T-helper 1 cell treated with Interleukin-12 subunit alpha and Interleukin-12 subunit beta and Interleukin-4 antibody, amounts not matched to agents 30 ng/mL and 1 ng/mL, for 36 hours (primary cell): ENCODE measurements at regions not wholly inside any gene's neighbourhood (a gene's known extent, or its start where the extent isn't known, plus 50 kb on each side); places are given as distances from the start of the nearest gene placed in this dataset.

Experiments used
- intact Hi-C: fragments of 100-400 bp; cut with micrococcal nuclease; formaldehyde crosslinking; loops from one replicate; pipeline ENCODE4 v1.15.1; 2024

DNA sequence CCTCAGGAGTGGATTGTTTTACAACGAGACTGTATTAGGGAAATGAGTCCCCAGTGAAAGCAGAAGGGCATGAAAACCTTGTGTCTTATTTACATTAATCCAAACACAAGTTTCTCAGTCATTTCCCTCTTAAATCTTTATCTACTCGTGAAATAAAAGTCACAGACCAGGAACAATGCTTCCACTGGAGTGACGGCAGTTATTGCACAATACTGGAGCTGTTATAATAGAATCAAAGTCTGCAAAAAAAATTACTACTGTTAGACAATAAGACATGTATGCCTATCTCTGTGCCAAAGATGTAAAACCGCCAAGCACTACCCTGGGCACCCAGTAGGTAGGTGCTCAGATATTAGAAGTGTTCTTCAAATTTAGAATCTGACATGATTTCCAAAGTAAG is 375.5 kb downstream of the ZNF521 start:
- intact Hi-C loops = no loop called here

DNA sequence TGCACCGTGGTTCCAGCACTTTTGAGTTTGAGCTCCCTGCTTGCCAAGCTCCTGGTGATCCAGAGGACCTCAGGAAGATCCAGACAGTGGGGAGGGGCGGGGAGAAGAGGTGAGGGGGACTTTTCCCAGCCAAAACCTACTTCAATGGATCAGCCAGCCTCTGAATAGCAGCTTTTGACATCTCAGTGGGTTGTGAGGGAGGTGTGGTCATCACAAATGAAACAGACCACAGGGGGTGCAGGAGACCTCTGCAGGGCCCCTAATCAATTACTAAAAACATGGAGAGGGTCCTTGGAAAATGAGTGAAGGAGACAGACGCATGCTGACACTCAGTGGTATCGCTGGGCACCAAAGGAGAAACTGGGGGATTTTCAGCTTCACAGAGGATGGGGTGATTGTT is 372.7 kb downstream of the ZNF521 start:
- intact Hi-C loops = no loop called here

DNA sequence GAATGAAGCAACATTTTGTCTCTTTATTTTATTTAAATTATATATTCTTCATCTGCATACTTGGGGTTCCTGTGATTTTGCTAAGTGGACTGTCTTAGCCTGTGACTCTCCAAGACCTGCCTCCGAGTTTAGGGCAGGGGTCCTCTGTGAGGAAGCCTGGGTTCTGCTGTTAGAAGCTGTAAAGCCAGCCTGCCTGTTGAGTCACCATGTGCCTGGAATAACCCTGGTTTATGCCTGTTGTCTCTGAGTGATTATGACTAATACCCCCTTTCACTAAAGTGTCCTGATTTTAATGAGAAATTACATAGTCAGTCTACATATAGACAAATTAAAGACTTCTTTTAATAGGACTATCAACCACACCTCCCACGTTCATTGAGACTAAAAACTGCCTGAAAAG is 369.1 kb downstream of the ZNF521 start:
- intact Hi-C loops = no loop called here

DNA sequence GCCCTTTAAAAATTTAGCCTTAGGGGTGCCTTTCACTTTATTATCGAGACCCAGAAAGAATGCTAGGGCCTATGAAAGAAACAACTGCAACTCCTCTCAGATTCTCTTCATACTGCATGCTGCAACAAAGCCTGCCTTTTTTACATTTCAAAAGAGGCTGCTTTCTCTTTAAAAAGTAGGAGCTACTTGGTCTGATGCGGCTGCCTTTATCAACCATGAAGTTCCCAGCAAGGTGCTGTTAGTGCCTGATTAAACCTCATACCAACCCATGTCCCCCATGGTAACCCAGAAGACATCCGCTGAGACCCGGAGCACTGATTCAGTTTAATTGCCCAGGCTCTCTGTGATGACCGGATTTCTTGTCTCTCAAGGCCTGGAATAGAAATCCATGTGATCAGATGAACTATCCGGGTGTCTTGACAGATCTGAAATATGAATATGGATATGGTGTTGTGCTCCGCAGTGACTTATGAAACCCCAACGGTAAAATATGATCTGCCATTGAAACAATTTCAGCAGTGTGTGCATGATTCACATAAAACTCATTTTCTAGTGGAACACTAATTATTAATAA is 368.3 kb downstream of the ZNF521 start:
- intact Hi-C loops = no loop called here

DNA sequence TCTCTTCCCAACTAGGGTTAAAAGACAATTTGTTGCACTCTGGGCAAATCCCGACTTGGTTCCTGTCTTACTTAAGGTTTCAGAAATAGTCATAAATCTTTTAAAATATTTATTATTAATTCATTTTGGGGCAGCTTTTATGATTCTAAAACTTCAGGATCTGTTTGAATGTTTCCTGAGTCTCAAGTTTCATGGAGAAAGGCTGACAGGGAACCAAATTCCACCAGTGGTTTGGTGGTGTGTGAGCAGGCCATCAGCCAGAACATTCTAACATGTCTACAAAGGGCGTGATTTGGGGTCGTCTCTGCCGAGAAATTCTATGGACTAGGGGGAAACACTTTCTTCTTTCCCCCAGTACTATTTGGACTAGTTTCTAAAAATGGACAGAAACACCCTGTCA is 366.4 kb downstream of the ZNF521 start:
- intact Hi-C loops = no loop called here

DNA sequence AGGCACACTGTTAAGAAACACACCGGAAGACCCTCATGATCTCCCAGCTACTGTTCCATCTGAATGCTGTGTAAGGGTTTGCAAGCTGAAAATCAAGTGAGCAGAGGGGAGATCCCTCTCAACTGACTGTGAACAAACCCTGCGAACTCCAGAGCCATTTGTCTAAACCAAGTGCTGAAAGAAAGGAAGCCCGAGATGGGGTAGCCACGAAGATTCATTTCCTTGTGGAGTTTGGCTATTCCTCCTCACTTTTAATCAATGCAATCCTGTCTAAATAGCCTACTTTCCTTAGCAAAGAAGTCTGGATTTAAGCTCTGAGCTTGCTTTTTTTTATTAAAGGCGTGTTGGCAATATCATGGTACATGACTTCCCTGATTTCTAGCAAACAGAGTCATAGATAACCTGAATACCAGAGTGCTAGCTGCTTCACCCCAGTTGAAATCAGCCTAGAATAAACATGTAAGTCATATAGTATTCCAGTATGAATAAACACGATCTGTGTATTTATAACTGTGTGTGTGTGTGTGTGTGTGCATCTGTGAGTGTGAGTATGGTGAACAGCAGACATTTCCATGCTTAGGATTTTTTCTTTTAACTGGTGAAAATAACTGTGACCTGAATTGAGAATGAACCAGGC is 365.2 kb downstream of the ZNF521 start:
- intact Hi-C loops = no loop called here

DNA sequence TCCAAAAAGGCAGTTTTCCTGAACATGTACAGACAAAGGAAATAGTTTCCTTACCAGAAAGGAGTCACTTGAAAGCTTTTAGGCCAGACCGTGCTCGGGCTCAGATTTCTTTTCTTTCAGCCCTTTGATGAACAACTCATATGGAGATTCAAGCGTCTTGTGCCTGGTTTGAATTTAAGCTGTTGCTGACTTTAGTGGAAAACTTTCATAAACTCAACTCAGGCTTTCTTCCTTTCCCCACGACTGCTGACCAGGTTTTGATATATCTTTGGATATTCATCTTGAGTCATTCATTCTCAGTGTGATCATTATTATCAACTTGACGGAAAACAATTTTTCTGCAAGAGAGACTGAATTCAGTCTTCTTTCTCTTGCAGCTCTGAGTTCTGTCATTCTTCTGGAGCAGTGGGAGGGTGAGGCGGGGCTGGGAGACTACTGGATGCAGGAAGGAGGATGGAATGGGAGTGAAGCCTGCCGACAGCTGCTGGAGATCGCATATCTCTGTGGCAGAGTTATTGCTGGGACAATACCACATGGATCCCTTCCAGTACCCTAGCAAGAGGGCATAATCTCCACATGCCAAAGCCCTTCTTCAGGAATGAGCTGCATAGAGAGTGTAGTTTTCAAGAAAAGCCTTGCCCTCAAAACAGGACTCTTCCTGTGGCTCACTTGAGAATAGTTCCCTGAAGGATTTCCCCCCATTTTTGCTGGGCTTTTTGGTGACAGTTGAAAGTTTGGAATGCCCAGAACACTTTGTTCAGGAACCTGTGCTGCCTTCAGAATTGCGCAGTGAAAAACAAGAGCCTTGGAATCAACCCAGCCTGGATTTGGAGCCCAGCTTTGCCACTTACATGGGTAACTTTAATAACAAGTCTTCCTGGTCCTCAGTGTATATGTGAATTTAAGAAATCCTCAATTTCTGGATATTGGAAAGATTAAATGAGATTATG is 364.4 kb downstream of the ZNF521 start:
- intact Hi-C loops = no loop called here

DNA sequence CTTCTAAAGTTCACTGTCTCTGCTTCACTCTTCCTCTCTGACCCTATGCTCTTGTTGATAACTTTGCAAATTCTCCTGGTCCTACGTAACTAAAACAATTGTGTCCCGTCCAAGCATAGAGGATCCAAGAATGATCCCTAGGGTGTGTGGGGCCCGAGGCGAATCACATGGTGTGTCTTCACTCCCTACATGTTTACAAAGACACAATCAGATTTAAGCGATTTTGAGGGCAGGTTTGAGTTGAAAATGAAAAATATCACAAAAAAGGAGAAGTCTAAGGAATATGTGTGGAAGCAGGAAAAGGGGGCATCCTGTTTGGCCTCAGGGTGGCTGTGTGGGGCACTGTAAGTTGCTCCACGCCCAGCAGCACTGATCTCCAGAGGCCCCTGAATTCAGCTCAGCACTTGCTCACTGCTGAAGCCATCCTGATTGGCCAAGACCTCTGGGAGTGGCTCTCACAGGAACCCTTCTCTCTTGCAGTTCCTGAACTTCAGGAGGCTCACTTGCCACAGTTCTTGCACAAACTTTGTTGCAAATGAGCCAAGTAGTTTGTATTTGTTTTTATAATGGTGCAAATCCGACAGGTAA is 363.6 kb downstream of the ZNF521 start:
- intact Hi-C loops = no loop called here

DNA sequence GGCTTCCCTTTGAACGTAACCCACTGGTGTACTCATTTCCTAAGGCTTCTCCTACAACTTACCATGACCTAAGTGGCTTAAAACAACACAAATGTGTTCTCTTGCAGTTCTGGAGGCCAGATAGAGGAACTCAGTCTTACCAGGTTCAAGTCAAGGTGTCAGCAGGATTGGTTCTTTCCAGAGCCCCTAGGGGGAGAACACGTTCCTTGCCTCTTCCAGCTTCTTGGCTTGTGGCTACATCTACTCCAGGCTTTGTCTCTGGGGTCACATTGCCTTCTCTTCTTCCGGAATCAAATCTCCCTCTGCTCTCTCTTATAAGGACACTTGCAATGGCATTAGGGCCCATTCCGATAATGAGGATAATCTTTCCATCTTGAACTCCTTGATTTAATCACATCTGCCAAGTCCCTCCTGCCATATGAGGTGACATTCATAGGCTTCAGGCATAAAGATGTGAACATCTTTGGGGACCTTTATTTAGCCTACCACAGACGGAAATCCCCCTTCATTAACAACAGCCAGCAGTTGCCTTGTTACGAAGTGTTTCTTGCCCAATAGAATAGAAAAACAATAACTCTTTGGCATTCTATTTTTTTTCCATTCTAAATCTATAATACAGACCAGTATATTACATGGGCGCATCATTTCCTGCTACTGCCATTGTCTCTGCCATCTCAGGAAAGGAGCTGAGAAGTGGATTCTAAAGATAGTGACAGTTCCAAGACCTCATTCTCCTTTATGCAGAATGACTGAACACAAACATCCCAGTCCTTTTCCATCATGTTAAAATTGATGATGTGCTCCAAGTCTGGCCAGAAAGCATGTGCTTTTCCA is 362.0 kb downstream of the ZNF521 start:
- intact Hi-C loops = loop anchor here (10.0 kb wide), 1 partner anchor 105 kb away; no protein-coding TSS in a partner anchor

DNA sequence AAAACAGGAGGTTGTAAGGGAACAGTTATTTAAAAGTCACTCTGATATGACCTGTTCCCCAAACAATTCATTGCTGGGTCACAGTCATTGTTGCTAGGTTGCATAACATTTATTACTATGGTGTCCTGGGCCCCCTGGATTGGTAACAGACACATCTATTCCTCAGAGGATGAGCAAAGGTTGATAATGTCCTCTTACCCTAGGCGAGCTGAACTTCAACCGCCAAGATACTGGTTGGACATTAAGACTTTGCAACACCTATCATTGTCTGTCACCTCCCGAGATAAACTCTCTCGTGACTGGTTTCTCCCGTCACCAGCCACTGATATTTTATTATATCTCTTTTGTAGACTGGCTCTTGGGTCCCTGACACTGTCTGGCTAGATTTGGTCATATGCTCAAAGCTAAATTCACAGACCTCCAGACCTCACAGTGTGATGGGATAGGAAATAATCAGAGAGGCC is 361.3 kb downstream of the ZNF521 start:
- intact Hi-C loops = loop anchor here (10.0 kb wide), 1 partner anchor 106 kb away; no protein-coding TSS in a partner anchor

DNA sequence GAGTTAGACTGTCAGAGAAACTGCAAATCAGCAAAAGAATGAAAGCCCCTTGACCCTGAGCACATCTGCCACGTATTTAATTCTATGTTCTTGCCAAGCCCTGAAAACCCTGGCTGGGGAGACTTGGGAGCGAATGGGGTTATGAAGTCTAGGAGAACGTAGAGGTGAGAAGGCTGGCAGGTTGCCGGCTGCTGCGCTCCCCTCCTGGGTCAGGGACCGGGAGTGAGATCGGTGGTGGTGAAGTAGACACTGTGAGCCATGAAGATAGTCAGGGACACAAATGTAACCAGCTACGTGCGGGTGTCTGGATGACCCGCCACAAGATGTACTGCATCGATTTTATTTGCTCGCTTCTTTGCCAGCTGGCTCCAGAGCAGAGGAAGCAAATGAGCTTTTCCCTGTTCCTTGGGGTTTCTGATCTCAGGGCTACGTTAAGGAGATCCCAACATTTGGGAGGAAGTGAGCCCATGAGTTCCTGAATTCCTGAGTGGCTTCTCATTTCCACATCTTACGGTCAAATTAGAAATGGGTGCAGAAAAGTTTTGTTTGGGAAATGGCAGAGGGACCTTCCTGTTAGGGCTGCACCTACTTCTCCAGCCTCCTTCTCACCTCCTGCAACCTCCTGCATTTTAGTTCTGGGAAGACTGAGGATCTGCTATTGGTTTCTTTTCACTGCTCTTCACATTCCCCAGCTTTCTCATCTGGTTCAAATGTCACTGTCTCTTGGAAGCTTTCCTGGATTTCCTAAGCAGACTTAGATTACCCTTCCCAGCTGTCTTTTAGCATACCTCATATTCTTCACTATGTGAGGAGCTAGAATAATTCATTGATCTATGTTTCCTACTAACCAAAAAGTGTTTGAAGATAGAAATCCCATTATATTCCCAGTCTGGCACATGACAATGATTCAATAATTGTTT is 360.6 kb downstream of the ZNF521 start:
- intact Hi-C loops = loop anchor here (10.0 kb wide), 1 partner anchor 107 kb away; no protein-coding TSS in a partner anchor

DNA sequence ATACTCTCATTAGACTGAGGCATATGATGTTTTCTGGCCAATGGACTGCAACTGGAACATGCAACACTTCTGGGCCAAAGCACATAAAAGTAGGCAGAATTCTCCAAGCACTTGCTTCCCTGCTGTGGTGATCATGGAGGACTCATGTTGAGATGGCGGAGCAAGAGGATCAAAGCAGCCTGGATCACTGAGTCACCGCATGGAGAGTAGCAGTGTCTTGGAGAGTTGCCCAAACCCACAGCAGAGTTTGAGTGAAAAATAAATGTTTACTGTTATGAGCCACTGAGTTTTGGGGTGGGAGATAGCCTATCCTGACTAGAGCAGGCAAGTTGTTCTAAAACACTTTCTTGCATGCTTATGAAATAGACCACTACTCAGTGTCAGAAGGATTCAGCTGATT is 359.5 kb downstream of the ZNF521 start:
- intact Hi-C loops = loop anchor here (10.0 kb wide), 1 partner anchor 108 kb away; no protein-coding TSS in a partner anchor

DNA sequence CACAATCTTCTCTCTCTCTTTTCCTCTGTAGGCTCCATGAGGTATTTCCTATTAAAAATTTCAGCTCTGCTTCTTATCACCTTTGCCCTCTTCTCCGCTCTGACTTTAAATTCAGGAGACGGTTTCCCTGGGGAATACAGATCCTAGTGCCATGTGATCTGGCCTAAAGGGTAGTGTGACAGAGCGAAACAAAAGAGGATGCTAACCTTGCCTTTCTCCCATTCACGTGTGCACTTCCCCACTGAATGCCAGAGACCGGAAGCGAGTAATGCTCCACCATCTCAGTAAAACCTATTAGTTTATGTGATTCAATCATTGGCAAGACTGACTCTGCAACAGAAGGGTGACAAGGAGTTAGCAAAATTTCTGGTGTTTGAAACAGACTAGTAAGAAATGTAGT is 358.3 kb downstream of the ZNF521 start:
- intact Hi-C loops = loop anchor here (10.0 kb wide), 1 partner anchor 109 kb away; no protein-coding TSS in a partner anchor

DNA sequence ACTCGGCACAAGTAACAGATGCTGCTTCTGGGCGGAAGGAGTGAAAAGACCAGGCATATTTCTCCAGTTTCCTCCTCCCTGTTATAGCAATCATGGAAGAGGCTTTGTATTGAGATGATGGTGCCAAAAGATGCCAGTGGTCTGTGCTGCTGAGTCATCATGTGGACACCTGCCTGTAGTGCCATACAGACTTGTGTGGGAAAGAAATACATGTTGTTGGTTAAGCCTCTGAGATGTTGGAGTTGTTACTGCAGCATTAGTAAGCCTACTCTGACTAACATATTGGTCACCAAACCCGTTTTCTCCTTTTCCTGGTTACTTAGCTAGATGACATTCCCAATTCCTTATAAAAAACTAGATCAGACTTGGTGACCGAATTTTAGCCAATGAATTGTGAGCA is 356.9 kb downstream of the ZNF521 start:
- intact Hi-C loops = loop anchor here (10.0 kb wide), 1 partner anchor 110 kb away; no protein-coding TSS in a partner anchor

DNA sequence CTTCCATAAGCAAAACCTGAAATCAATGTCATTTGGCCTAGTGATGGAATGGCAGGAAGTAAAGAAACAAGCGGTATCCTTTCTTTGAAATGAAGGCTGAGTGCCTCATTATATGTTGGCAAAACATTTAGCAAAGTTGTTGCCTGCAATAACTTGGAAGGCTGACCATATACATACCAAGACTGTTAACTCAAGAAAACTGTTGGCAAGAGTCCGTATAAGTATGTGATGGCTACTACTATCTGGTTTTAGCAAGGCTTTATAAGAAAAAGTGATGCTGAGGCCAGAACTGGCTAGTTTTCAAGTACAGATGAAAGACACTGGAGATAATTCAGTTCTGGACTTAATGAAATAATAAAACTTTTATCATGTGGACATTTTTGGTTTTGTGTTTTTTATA is 356.2 kb downstream of the ZNF521 start:
- intact Hi-C loops = loop anchor here (10.0 kb wide), 1 partner anchor 111 kb away; no protein-coding TSS in a partner anchor

DNA sequence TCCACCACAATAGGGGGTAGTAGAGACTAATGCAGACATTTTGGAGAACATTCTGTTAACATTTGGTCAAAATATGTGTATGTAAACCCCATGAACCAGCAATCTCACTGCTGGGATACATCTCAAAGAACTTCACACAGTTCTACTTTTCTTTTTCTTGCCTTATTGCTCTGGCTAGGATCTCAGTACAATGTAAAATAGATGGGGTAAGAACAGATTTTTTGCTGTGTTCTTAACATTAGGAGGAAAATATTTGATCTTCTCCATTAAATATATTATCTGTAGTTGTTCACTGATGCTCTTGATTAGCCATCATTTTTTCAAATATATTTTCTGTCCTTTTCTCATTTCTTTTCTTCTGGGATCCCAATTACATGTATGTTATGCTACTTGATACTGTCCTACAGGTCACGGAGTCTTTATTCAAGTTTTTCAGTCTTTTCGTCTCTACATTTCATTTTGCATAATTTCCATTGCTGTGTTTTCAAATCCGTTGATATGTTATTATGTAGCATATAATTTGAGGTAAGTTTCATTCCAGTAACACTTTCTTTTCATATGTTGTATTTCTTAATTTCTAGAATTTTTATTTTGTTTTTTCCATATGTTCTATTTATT is 352.2 kb downstream of the ZNF521 start:
- intact Hi-C loops = loop anchor here (10.0 kb wide), 1 partner anchor 115 kb away; no protein-coding TSS in a partner anchor

DNA sequence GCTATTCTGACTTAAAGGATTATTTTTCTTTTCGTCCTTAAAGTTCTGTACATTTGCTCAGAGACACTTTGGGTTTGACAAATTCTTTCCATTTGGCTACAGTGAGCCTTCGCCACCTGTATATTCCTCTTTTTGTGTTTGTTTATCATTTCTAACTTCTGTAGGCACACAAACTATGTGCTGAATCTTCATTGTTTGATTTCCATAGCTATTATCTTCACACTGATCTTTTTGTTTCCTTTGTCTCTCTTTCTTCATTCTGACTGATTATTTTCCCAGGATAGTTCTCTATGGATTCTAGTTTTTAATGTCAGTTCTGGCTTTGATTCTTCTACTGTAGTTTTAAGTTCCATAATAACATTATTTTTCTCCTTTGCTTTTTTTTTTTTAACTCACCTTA is 350.2 kb downstream of the ZNF521 start:
- intact Hi-C loops = no loop called here

DNA sequence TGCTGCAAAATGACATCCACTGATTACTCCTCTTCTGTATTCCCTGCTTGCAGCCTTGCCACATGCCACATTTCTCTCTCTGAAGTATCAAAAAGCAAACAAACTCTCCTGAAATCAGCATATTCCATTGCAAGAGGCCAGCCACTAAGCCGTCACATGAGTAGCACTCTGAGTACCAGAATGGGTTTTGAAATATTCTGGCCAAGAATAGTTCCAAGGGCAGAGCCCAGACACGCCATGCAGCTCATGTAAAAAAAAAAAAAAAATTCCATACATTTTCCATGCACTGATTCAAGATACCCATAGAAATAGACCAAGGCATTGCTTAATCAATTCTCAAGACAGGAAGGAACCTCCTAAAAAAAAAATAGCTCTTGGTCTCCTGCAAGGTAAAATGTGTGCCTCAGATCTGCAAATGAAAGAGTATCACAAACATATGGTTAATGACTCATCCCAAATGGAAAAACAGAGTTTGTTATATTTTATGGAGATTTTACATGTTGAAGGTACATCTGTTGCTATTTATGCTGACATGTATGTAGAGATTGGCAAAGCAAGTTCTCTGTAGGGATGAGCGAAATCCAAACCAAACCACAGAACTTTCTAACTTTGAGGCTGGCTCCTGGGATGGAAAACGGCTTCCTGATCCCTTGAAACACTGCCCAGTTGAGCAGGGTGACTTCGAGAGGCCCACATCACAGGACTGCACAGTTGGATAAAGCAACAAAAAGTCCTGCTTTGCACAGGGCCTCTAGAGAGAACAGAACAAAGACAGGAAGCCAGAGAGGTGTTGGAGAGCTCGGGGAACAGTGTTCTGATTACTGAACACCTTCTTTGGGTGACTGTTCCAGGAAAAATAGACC is 346.2 kb downstream of the ZNF521 start:
- intact Hi-C loops = no loop called here
